GM12873 (cell line): ENCODE measurements at regions not wholly inside any gene's neighbourhood (a gene's known extent, or its start where the extent isn't known, plus 50 kb on each side); places are given as distances from the start of the nearest gene placed in this dataset.

Experiments
- TF ChIP-seq, protein P1 (sequence below): IDR thresholded peaks from 2 replicates; pipeline ENCODE4 v1.5.1; 2012; ENCODE audit warnings: low read depth, mild to moderate bottlenecking, moderate library complexity, low read length, control low read depth; ENCODE audit not compliant: insufficient read depth; ENCODE audit errors: missing control alignments

- TF ChIP-seq, protein P1, sequence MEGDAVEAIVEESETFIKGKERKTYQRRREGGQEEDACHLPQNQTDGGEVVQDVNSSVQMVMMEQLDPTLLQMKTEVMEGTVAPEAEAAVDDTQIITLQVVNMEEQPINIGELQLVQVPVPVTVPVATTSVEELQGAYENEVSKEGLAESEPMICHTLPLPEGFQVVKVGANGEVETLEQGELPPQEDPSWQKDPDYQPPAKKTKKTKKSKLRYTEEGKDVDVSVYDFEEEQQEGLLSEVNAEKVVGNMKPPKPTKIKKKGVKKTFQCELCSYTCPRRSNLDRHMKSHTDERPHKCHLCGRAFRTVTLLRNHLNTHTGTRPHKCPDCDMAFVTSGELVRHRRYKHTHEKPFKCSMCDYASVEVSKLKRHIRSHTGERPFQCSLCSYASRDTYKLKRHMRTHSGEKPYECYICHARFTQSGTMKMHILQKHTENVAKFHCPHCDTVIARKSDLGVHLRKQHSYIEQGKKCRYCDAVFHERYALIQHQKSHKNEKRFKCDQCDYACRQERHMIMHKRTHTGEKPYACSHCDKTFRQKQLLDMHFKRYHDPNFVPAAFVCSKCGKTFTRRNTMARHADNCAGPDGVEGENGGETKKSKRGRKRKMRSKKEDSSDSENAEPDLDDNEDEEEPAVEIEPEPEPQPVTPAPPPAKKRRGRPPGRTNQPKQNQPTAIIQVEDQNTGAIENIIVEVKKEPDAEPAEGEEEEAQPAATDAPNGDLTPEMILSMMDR = no peak
Measured at GRCh38 chr3:72111265-72112205, 326.6 kb upstream of the PROK2 start.

- TF ChIP-seq, protein P1 = no peak
Measured at GRCh38 chr3:72109327-72110259, 324.6 kb upstream of the PROK2 start.

DNA sequence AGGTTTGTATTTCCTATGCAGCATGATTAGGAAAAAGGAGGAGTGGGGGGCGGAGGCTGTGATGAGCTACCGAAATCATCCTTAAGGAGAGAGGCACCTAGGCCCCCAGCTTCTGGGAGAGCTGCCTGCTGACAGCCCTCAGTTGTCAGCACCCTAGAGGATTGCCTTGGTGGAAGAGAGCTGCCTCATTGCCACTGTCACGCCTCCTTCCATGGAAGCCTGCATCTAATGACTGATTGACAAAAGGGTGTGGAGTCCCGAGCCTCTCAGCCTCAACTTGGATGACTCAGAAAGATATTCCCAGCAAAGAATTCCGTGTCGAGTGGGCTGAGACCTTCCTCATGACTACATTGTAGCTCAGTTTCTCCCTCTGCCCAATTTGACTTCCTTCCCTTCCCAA, 320.4 kb upstream of the PROK2 start:
- TF ChIP-seq, protein P1 = no peak

DNA sequence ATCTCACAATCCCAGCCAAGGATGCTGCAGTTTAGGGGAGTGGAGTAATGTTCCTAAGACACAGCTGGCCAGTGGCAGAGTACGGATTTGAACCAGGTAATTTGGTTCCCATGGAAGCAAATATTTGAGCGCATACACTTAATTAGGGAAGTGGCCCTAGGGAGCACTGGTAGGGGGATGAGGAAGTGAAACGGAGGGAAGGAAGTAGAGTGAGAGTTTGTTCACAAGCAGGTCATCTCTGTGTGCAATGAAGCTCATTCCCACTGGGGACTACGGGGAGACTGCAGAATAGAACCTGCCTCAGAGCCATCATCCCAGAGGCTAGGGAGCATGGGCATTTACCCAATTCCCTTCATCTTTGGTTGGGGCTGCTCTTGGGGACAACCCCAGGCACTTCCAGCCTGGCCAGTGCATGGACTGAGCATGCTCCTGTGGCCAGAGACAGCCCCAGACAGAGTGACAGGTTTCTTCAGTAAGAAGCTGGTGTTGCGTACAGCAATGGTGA, 317.2 kb upstream of the PROK2 start:
- TF ChIP-seq, protein P1 = no peak

- TF ChIP-seq, protein P1 = no peak
Measured at GRCh38 chr3:72101494-72101893, 316.5 kb upstream of the PROK2 start.

DNA sequence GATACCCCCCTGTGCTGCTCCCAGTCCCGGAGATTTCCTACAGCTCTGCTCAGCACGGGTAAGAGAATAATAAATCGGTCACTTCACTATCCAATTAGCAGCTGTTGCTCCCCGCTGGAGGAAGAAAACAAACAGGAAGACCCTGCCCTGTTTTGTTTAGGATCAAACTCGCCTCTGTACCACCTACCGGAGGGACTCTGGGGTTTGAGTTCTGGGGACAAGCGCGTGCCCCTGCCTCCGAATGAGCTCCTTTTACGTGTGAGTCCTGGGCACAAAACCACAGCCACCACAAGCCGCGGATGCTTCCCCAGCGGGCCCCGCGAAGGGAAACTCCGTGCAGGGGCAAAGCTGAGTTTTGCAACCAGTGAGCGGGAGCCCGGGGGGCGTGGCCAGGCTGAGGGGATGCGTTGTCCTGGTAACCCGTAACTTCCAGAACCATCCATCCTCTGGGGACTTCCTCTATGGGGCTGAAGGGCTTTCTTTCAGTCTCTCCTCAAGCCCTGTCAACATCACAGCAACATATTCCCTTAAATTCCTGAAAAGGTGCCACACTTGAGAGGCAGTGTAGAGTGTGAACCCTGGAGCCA, 315.7 kb upstream of the PROK2 start:
- TF ChIP-seq, protein P1 = no peak
